Activated CD4-positive, alpha-beta T cell treated with anti-CD3 and anti-CD28 coated beads, Interleukin-10, Interleukin-2, amounts not matched to agents 100 ng/mL and 50 ng/mL, durations not matched to agents 16 hours and 8 hours (primary cell): ENCODE measurements at regions not wholly inside any gene's neighbourhood (a gene's known extent, or its start where the extent isn't known, plus 50 kb on each side); places are given as distances from the start of the nearest gene placed in this dataset.
"Not testable (repeated sequence)": the region's sequence is repeated elsewhere in the genome, so short reads cannot be mapped to it uniquely, and the experiment has no call there.

Experiments
- DNase-seq: peaks from one replicate; pipeline ENCODE4 v3.0.0-alpha.2; 2020

DNA sequence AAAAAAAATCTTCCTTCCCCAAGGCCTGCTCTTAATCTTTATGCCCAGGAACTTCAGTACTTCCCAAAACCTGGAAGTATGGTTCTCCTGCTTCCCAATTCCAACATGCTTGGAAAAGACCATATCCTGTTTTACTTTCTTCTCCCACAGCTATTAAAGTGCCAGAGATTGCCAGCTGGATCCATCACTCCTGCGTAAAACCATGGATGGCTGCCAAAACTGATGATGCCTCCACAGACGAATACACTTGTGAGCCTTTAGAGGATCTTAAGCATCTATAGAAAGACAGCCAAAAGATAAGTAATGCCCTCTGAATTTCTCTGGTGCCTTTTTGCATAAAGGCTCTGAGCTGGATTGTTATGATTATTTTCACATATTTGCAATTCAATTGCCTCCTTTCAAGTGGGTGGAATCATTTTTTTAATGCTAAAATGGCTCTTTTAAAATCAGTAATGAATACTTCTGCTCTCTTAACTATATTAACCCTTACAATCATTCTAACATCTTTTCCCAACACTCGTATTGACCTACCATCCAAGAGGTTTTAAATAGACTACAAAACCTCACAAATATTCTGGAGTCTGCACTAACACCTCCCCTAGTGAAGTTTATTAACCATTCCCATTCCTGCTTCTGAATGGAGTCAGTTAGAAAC lies 1807.8 kb downstream of the BRINP3 start:
- no peak for DNase-seq

DNA sequence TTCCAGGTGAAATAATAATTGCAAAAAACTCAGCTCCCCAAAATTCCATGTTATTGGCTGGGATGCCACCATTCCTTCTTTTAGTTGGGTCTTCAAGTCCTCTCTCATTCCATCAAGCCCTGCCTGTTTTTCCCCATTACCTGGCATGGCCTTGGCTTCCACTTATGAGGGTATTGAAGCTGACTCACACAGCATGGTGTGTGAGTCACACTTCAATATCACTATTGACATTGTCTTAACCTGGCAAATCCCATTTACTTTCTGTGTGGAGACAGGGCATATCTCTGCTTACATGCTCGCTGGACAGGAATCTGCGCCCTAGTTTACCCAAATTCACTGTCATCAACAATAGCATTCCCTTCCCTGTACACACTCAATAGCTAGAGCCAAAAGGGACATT lies 1806.8 kb downstream of the BRINP3 start:
- no peak for DNase-seq

DNA sequence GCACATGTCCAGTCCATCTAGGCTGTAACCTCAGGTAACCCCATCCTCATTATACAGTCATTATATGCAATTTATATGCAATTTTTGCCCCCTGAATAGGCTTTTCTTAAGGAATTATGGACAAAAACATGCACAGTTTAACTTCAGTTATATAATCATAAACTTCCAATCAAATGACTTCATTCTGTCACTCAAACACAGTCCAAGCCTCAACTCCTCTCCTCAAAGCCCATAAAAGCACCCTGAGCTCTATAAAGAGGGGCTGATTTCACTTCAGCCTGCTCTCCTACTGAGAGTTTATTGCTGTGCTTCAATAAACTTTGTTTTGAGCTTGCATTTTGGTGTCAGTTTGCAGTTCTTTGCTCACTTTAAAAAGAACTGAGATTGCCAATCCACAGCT lies 1805.5 kb downstream of the BRINP3 start:
- DNase-seq: no peak

DNA sequence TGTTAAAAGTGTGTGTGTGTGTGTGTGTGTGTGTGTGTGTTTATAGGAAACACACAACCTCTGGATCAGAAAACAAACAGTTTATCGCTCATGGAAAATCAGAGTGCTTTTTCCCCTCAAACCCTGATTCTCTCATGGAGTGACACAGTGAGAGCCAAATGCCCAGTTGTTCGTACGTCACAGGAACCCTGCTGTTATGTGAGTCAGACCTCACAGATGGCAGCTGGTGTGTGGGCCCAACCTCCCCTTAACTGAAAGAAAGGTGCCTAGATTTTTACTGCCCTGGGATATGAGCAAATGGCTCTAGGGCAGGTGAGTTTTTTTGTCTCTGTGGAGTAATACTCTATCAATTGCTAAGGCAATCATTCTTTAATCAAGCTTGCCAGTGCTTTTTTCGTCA lies 1788.1 kb downstream of the BRINP3 start:
- DNase-seq: no peak

DNA sequence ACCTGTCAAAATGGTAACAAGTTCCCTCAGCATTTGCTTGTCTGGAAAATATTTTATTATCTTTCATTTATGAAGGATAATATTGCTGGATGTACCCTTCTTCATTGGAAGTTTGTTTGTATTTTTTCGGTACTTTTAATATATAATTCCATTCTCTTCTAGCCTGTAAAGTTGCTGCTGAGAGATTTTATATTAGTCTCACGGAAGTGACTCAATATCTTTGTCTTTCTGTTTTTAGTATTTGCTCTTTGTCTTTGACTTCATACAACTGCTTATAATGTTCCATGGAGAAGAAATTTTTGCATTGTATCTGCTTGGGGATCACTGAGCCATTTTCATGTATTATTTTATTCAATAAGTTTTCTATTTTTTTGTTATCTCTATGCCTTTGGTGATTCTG lies 1777.5 kb downstream of the BRINP3 start:
- no peak for DNase-seq

DNA sequence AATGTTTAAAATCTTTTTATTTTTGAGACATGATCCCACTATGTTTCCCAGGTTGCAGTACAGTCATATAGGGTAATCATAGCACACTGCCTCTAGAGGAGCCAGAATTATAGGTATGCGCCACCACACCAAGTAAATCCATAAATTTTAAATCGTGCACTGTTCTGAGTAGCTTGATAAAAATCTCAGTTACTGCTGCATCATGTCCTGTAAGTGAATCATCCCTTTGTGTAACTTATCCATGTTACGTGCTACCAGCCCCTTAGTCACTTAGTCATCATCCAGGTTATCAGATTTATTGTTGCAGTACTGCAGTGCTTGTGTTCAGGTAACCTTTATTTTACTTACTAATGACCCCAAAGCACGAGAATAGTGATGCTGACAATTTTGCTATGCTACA lies 1770.9 kb downstream of the BRINP3 start:
- no peak for DNase-seq

DNA sequence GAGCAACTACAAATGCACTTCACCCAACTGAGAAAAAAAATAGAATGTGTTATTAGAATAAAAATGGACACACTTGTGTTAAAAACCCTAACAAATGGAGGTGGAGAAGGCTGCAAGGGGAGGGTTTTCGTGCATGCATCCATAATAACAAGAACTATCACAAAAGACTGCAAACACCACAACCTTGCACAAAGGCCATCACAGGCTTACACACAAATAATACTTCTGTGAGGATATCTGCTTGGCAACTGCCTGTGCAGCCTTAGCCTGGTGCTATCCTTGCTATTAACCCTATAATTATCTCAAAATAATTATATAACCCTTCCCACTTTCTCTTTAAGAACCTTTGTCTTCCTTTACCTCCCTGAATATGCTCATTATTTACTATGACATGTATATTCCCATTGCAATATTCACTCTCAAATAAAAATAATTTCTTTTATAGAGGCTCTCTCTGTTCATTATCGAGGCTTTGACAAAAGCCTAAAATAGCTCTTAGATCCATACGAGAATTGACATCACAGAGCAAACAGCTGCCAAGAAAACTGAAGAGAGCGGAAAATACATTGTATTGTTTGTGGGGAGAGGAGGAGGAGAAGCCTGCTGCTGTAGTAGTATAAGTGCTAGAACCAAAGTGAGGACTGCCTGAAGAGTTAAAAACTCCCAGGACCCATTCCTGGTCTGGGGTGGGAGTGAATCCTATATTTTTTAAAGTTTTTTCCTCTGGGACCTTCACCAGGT lies 1768.7 kb downstream of the BRINP3 start:
- no peak for DNase-seq

DNA sequence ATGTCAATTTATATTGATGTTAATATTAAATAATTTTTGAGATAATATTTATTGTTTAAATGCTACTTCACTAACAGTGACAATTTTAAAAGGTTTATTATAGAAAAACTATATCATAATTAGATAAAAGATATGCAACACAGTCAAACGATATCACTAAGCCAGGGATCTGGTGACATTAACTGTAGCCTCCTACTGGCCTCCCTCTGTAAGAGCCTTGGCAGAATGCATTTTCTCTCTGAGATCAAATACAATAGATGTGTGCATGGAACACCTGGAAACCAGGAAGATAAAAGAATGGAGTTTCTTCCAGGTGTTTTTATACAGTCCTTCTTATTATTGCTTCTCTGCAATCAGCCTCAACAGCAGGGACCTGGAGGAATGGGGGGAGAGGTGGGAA lies 1762.1 kb downstream of the BRINP3 start:
- DNase-seq: no peak

DNA sequence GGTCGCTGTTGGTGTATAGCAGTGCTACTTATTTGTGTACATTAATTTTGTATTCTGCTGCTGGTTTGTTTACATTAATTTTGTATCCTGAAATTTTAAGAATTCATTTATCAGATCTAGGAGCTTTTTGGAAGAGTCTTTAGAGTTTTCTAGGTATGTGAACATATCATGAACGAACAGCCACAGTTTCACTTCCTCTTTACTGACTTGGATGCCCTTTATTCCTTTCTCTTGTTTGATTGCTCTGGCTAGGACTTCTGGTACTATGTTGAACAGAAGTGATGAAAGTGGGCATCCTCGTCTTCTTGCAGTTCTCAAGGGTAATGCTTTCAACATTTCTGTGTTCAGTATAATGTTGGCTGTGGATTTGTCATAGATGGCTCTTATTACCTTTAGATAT lies 1757.9 kb downstream of the BRINP3 start:
- no peak for DNase-seq

DNA sequence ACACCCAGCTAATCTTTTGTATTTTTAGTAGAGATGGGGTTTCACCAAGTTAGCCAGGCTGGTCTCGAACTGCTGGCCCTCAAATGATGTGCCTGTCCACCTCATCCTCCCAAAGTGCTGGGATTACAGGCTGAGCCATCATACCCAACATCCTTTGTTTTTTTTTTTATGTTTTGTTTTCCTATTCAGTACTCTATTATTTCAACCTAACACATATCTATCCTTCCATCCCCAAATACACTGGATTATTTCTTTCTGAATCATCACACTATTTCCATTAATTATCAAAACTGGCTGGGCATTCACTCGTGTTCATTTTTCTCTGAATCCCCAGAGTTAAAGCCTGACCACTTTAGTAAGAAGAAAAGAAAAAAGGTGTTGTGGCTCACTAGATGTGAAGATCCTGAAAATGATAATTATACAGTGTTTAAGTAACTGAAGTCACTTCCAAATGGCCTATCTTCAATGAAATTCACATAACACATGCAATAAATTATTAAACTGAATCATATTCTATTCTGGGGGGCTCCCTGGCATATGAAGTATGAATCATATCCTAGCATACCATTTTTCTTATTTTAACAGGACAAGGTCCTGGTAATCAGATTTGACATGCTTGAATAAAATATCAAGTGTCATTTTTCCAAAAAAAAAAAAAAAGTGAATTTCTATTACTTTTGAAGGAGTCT lies 1754.2 kb downstream of the BRINP3 start:
- DNase-seq: no peak

DNA sequence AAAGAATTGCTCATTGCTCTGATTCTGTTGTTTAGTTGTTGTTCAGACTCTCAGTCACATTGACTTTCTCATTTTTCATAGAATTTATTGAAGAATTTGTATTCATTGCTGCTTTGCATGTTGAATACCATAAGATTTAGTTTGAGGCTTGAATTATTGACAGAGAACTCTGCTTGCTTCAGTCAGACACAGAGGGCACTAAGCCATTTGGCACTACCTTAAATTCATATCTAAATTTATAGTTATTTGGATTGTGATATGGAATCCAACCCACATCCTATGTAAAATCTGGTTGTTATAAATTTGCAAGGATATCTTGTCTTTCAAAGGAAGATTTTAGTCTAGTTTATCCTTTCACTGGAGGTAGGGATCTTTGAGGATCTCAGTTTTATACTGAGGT lies 1748.6 kb downstream of the BRINP3 start:
- no peak for DNase-seq

DNA sequence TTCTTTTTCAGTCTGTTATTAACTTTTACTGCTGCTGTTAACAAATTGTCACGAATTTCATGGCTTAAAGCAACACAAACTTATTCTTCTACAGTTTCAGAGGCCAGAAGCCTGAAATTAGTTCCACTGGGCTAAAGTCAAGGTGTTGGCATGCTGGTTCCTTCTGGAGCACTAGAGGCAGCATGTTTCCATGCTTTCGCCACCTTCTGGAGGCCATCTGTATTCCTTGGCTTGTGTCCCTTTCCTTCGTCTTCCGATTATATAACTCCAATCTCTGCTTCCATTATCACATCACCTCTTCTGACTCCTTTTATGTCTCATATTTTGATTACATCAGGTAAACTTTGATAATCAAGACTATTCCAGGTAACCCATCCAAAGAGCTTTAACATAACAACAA lies 1742.1 kb downstream of the BRINP3 start:
- DNase-seq: no peak

DNA sequence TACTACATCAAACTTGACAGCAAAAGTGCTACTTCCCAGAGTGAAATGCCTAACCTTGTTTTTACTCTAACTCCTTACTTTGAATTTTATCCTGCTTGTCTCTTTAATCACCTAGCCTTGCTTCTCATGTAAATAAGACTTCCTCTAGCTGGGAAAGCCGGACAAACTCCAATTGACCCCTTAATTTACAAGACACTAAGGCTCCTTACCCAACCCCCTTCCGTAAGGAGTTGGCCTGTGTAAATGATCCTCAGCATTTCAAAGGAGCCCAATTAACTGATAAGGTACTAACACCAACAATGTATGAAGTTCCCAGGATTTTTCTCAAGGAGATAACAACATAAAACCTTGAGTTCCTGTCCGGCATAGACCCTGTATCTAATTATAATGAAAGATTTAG lies 1728.4 kb downstream of the BRINP3 start:
- not testable (repeated sequence) for DNase-seq

DNA sequence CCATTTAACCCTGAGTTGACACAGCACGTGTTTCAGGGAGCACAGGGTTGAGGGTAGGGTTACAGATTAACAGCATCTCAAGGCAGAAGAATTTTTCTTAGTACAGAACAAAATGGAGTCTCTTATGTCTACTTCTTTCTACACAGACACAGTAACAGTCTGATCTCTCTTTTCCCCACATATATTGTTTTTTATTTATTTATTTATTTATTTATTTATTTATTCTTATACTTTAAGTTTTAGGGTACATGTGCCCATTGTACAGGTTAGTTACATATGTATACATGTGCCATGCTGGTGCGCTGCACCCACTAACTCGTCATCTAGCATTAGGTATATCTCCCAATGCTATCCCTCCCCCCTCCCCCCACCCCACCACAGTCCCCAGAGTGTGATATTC lies 1725.6 kb downstream of the BRINP3 start:
- not testable (repeated sequence) for DNase-seq

DNA sequence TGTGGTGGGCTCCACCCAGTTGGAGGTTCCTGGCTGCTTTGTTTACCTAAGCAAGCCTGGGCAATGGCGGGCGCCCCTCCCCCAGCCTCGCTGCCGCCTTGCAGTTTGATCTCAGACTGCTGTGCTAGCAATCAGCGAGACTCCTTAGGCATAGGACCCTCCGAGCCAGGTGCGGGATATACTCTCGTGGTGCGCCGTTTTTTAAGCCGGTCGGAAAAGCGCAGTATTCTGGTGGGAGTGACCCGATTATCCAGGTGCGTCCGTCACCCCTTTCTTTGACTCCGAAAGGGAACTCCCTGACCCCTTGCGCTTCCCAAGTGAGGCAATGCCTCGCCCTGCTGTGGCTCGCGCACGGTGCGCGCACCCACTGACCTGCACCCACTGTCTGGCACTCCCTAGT lies 1719.9 kb downstream of the BRINP3 start:
- not testable (repeated sequence) for DNase-seq

DNA sequence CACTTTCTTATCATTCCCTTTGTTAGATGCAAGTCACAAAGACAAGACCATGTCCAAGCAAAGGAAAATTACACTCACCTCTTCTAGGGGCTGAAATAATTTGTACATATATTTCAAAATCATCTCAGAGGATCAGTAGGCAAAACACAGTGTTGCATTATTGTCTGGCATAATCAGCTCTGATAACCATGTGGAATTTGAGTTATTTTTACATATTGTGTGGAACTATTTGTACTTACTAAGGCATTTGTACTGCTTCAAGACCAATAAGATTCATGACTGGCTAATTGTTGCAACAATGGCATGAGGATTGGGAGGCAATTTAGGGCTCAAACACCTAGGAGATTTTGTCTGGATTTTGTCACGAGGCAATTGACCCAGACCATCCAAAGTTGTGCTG lies 1716.4 kb downstream of the BRINP3 start:
- no peak for DNase-seq

DNA sequence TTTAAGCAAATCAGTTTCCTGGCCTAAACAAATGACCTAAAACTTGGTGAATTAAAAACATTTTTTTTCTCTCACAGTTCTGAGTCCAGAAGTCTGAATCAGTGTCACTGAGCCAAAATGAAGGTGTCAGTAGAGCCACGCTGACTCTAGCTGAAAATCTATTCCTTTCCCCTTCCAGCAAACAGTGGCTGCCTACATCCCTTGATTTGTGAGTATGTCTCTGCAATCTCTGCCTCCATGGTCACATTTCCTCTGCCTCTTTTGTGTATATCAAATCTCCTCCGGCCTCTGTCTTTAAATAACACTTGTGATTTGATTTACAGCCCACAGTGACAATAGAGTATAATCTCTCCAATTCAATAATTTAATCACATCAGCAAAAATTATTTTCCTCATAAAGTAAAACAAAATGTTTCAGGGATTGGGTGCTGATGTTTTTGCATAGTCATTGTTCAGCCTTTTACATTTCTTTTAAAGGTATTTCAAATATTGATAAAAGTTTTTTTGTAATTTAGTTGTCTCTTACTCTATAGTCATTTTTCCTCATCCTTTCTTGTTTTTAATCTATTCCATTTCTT lies 1715.4 kb downstream of the BRINP3 start:
- no peak for DNase-seq

DNA sequence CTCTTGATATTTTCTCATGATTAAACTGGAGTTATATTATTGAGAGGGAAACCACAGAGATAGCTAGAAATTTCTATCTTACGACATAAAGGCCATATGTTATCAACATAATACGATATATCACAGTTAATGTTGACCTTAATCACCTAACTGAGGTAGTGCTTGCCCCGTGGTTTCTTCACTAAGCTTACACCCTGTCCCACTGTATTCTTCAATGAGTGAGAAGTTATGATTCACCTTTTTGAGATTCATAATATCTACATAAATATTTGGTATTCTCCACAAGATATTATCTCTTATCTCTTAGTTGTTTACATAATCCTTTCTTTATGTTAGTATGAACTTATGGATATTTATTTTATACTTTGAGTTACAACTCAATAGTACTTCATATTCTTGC lies 1714.1 kb downstream of the BRINP3 start:
- no peak for DNase-seq

DNA sequence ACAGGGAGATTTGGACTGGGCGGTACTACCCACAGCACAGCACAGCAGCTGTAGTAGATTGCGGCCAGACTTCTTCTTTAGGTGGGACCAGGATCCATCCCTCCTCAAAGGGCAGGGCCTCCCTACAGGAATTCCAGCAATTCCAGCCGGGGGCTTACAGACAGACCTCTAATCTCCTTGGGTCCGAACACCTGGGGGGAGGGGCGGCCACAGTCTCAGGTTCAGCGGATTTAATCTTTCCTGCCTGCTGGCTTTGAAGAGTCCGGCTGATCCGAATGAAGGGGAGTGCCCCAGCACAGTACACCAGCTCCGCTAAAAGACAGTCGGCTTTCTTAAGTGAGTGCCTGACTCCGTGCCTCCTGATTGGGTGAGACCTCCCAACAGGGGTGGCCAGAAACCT lies 1708.5 kb downstream of the BRINP3 start:
- DNase-seq: no peak

DNA sequence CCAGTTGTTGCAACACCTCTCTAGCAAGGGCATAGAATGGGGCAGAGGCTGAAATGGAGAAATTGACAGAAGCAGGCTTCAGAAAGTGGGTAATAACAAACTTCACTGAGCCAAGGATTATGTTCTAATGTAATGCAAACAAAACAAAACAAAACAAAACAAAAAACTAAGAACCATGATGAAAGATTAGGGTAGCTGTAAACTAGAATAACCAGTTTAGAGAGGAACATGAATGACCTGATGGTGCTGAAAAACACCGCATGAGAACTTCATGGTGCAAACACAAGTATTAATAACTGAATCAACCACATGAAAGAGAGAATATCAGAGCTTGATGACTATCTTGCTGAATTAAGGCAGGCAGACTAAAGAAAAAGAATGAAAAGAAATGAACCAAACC lies 1707.7 kb downstream of the BRINP3 start:
- no peak for DNase-seq

DNA sequence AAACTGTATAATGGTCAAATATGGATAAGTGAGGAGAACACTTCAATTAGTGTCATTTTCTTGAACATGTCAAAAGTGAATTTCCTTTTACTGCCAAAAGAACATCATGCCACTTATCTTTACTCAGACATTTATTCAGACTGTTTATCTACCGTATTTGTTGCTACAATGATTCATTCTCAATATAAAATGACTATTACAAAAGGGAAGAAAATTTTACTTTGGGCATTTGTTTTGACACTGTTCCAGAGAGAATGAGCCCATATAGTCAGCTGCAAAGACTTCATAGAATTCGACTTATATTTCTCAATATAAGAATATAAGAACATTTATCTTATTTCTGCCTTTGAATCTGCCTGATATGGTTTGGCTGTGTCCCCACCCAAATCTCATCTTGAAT lies 1699.1 kb downstream of the BRINP3 start:
- no peak for DNase-seq

DNA sequence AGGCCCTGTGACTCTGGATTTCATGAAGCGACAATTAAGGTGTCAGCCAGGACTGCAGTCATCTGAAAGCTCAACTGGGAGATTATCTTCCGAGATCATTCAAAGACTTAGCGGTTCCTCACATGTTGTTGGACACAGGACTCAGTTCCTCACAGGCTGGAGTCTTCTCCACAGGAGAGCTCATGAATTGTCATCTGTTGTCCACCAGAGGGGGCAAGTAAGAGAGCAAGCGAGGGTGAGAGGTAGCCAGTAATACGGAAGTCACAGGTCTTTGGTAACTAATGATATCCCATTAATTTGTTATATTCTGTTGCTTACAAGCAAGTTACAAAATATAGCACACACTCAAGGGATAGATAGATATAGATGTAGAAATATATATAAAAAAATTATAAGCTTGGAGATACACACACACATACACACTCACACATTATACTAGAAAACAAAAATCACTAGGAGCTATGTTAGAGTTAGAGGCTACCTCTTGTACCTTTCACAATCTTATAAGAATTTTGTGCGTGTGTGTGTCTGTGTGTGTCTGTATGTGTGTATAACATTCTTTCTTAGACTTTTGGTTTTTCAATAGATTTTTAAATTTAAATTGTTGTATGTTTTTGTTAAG lies 1695.3 kb downstream of the BRINP3 start:
- peak; percentile 29 for DNase-seq

DNA sequence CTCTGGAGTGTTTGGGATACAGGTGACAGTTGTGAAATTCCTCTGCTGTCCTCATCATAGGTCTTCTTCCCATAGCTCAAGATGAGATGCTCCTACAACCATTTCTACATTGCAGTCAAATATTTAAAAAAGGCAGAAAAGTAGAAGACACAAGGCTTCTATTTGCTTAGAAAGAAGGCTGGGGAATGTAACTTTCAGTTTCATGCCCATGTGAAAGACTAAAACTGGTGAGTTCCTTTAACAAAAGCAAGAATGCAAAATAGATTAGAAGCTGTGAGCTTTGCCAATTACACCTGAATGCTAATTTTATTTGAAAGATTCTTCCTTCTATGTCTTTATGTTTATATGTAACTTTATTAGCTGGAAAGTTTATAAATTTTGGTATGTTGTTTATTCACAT lies 1682.7 kb downstream of the BRINP3 start:
- DNase-seq: no peak
